HEK293 (cell line): ENCODE measurements at regions not wholly inside any gene's neighbourhood (a gene's known extent, or its start where the extent isn't known, plus 50 kb on each side); places are given as distances from the start of the nearest gene placed in this dataset.

Experiments
- CTCF ChIA-PET: fragments of 350-600 bp; formaldehyde crosslinking; extraction: SDS; loops from one replicate; lab custom pipeline; 2021; ENCODE audit warnings: antibody characterized with exemption; lab: Yijun Ruan, JAX
- POLR2A ChIA-PET: fragments of 300-600 bp; formaldehyde crosslinking; extraction: SDS; loops from one replicate; lab custom pipeline; 2020; ENCODE audit warnings: antibody characterized with exemption, inconsistent platforms; lab: Yijun Ruan, JAX
- H3K27ac ChIP-seq: fragments of 200-500 bp; sonication (Bioruptor generic); 2 replicates; pipeline ENCODE4 v1.5.1; 2014; ENCODE audit warnings: low read depth, low read length, control low read depth, inconsistent platforms; ENCODE audit errors: extremely low read depth
- H3K36me3 ChIP-seq, 2 experiments: fragments of 200-500 bp in 1 of 2; sonication (Bioruptor generic) in 1 of 2; 1 replicate in 1 of 2; 2 replicates in 1 of 2; pipeline ENCODE4 v1.5.1; 2014 to 2017; ENCODE audit warnings: inconsistent platforms in 2 of 2, low read length in 2 of 2; ENCODE audit not compliant: control insufficient read depth in 2 of 2, insufficient read depth in 1 of 2
- H3K4me1 ChIP-seq: fragments of 200-500 bp; sonication (Bioruptor generic); 2 replicates; pipeline ENCODE4 v1.5.1; 2014; ENCODE audit warnings: mild to moderate bottlenecking, low read length, inconsistent platforms; ENCODE audit not compliant: control insufficient read depth, insufficient read depth
- H3K4me3 ChIP-seq: 2 replicates; pipeline ENCODE4 v1.5.1; 2011; ENCODE audit warnings: low read depth, mild to moderate bottlenecking, control low read depth, low read length, moderate library complexity
- H3K9me3 ChIP-seq: fragments of 200-500 bp; sonication (Bioruptor generic); 2 replicates; pipeline ENCODE4 v1.5.1; 2014; ENCODE audit warnings: low read depth, low read length, inconsistent platforms; ENCODE audit not compliant: control insufficient read depth, insufficient read depth
- FEZF1 ChIP-seq: fragments of 450-650 bp; formaldehyde crosslinking; IDR thresholded peaks from 2 replicates; pipeline ENCODE4 v1.5.1; 2016; ENCODE audit warnings: missing biosample characterization, missing genetic modification characterization
- GLIS1 ChIP-seq: fragments of 450-650 bp; formaldehyde crosslinking; IDR thresholded peaks from 2 replicates; pipeline ENCODE4 v1.5.1; 2016; ENCODE audit warnings: missing biosample characterization, missing genetic modification characterization
- SCRT2 ChIP-seq: fragments of 450-650 bp; formaldehyde crosslinking; IDR thresholded peaks from 2 replicates; pipeline ENCODE4 v1.5.1; 2016; ENCODE audit warnings: missing biosample characterization, missing genetic modification characterization
- YY2 ChIP-seq: fragments of 450-650 bp; formaldehyde crosslinking; IDR thresholded peaks from 2 replicates; pipeline ENCODE4 v1.5.1; 2016; ENCODE audit warnings: missing biosample characterization, missing genetic modification characterization
- ZNF121 ChIP-seq: fragments of 450-650 bp; formaldehyde crosslinking; IDR thresholded peaks from 2 replicates; pipeline ENCODE4 v1.5.1; 2016; ENCODE audit warnings: missing biosample characterization, missing genetic modification characterization
- ZNF426 ChIP-seq: fragments of 450-650 bp; formaldehyde crosslinking; IDR thresholded peaks from 2 replicates; pipeline ENCODE4 v1.5.1; 2017; ENCODE audit warnings: missing biosample characterization, missing genetic modification characterization, mild to moderate bottlenecking, inconsistent platforms, moderate library complexity
- ZNF658 ChIP-seq: fragments of 450-650 bp; formaldehyde crosslinking; IDR thresholded peaks from 2 replicates; pipeline ENCODE4; 2016; ENCODE audit warnings: missing biosample characterization, missing genetic modification characterization
- ZNF792 ChIP-seq: fragments of 450-650 bp; formaldehyde crosslinking; IDR thresholded peaks from 2 replicates; pipeline ENCODE4 v1.5.1; 2016; ENCODE audit warnings: missing biosample characterization, missing genetic modification characterization
- ZNF830 ChIP-seq: fragments of 450-650 bp; IDR thresholded peaks from 2 replicates; pipeline ENCODE4 v1.5.0; 2018; ENCODE audit warnings: missing biosample characterization, missing genetic modification characterization, low read depth, mild to moderate bottlenecking, moderate library complexity
- TF ChIP-seq, protein P1 (sequence below): fragments of 450-650 bp; formaldehyde crosslinking; IDR thresholded peaks from 2 replicates; pipeline ENCODE4 v1.5.1; 2016; ENCODE audit warnings: missing biosample characterization, missing genetic modification characterization, borderline replicate concordance
- TF ChIP-seq, protein P2 (sequence below): fragments of 450-650 bp; formaldehyde crosslinking; IDR thresholded peaks from 2 replicates; pipeline ENCODE4 v1.5.1; 2016; ENCODE audit warnings: missing biosample characterization, missing genetic modification characterization
- TF ChIP-seq, protein P3 (sequence below): fragments of 450-650 bp; formaldehyde crosslinking; IDR thresholded peaks from 2 replicates; pipeline ENCODE4 v1.5.1; 2016; ENCODE audit warnings: missing biosample characterization, missing genetic modification characterization
- TF ChIP-seq, protein P4 (sequence below): fragments of 450-650 bp; formaldehyde crosslinking; IDR thresholded peaks from 2 replicates; pipeline ENCODE4 v1.5.1; 2016; ENCODE audit warnings: missing biosample characterization, missing genetic modification characterization
- TF ChIP-seq, protein P5 (sequence below): fragments of 450-650 bp; formaldehyde crosslinking; IDR thresholded peaks from 2 replicates; pipeline ENCODE4 v1.5.1; 2016; ENCODE audit warnings: missing biosample characterization, missing genetic modification characterization

DNA sequence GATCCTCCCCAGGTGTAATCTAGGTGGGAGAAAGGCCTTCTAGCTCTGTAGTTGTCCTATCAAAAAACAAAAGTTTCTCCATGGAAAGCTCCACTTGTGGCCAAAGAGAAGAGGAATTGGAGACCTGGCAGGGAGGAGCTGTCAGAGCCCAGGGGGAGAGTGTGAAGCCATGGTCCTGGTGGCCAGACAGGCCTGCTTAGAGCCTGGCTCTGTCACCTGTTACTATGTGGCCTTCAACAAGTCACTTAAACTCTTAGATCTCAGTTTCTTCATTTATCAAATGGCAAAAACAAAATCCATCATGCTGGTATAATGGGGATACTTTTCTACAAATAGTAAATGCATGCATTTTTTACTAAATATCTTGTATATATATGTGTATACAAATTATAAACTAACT, 59.0 kb upstream of the NFE2L3 start:
- no peaks in the 10 kb centered on the region for H3K9me3 ChIP-seq
- TF ChIP-seq ZNF792 (tag by site-specific recombination): no peak
- 0 out of 2 replicates have a peak, but pooled peaks have one; percentile 45 for TF ChIP-seq SCRT2 (tag by site-specific recombination)
- ChIA-PET CTCF (interaction anchor here (0.6 to 5.7 kb wide), 10 partner anchors 9 to 646 kb away, joined by 3 to 68 read pairs (median 4); no protein-coding TSS in a partner anchor), POLR2A (interaction anchor here (0.9 to 1.5 kb wide), 3 partner anchors 95 to 107 kb away, joined by 3 to 5 read pairs (median 4); partner anchors contain the start of gene HNRNPA2B1)
- no peaks in the 10 kb centered on the region for H3K4me1 ChIP-seq
- H3K27ac ChIP-seq: no peak overlapping the region
- H3K4me3 ChIP-seq: no peak overlapping the region
- no peaks in the 10 kb centered on the region for H3K36me3 ChIP-seq

DNA sequence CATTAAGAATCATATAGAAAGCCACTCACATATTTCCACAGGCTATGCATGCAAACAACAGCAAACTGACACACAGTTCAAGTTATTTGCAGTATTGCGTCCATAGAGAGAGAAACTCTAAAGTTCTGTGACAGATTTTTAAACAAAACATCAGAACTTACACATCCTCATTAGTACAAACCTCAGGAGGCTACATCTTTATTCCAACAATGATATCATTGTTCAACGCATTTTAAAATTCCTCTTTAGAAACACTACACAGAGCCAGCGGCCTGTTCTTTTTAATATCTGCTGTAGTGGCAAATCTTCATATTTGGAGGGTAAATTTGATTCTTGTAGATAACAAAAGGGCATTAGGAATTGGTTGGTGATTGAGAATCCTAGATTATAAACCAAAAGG, 55.9 kb upstream of the NFE2L3 start:
- Histone ChIP-seq H3K27ac (no peak overlapping the region), H3K4me1 (no peaks in the 10 kb centered on the region), H3K36me3 (no peaks in the 10 kb centered on the region), H3K9me3 (no peaks in the 10 kb centered on the region), H3K4me3 (no peak overlapping the region)
- ChIA-PET CTCF (no interaction called here), POLR2A (no interaction called here)
- TF ChIP-seq, protein P1, sequence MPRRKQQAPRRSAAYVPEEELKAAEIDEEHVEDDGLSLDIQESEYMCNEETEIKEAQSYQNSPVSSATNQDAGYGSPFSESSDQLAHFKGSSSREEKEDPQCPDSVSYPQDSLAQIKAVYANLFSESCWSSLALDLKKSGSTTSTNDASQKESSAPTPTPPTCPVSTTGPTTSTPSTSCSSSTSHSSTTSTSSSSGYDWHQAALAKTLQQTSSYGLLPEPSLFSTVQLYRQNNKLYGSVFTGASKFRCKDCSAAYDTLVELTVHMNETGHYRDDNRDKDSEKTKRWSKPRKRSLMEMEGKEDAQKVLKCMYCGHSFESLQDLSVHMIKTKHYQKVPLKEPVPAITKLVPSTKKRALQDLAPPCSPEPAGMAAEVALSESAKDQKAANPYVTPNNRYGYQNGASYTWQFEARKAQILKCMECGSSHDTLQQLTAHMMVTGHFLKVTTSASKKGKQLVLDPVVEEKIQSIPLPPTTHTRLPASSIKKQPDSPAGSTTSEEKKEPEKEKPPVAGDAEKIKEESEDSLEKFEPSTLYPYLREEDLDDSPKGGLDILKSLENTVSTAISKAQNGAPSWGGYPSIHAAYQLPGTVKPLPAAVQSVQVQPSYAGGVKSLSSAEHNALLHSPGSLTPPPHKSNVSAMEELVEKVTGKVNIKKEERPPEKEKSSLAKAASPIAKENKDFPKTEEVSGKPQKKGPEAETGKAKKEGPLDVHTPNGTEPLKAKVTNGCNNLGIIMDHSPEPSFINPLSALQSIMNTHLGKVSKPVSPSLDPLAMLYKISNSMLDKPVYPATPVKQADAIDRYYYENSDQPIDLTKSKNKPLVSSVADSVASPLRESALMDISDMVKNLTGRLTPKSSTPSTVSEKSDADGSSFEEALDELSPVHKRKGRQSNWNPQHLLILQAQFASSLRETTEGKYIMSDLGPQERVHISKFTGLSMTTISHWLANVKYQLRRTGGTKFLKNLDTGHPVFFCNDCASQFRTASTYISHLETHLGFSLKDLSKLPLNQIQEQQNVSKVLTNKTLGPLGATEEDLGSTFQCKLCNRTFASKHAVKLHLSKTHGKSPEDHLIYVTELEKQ (tag by site-specific recombination): no peak
- no peak for TF ChIP-seq GLIS1 (tag by site-specific recombination)
- no peak for TF ChIP-seq ZNF830 (tag by site-specific recombination)
- no peak for TF ChIP-seq ZNF426 (tag by site-specific recombination)
- no peak for TF ChIP-seq YY2
- TF ChIP-seq ZNF121 (tag by site-specific recombination): no peak
- TF ChIP-seq, protein P2, sequence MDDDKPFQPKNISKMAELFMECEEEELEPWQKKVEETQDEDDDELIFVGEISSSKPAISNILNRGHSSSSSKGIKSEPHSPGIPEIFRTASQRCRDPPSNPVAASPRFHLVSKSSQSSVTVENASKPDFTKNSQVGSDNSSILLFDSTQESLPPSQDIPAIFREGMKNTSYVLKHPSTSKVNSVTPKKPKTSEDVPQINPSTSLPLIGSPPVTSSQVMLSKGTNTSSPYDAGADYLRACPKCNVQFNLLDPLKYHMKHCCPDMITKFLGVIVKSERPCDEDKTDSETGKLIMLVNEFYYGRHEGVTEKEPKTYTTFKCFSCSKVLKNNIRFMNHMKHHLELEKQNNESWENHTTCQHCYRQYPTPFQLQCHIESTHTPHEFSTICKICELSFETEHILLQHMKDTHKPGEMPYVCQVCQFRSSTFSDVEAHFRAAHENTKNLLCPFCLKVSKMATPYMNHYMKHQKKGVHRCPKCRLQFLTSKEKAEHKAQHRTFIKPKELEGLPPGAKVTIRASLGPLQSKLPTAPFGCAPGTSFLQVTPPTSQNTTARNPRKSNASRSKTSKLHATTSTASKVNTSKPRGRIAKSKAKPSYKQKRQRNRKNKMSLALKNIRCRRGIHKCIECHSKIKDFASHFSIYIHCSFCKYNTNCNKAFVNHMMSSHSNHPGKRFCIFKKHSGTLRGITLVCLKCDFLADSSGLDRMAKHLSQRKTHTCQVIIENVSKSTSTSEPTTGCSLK (tag by site-specific recombination): no peak
- TF ChIP-seq, protein P3, sequence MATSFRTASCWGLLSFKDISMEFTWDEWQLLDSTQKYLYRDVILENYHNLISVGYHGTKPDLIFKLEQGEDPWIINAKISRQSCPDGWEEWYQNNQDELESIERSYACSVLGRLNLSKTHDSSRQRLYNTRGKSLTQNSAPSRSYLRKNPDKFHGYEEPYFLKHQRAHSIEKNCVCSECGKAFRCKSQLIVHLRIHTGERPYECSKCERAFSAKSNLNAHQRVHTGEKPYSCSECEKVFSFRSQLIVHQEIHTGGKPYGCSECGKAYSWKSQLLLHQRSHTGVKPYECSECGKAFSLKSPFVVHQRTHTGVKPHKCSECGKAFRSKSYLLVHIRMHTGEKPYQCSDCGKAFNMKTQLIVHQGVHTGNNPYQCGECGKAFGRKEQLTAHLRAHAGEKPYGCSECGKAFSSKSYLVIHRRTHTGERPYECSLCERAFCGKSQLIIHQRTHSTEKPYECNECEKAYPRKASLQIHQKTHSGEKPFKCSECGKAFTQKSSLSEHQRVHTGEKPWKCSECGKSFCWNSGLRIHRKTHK: no peak

DNA sequence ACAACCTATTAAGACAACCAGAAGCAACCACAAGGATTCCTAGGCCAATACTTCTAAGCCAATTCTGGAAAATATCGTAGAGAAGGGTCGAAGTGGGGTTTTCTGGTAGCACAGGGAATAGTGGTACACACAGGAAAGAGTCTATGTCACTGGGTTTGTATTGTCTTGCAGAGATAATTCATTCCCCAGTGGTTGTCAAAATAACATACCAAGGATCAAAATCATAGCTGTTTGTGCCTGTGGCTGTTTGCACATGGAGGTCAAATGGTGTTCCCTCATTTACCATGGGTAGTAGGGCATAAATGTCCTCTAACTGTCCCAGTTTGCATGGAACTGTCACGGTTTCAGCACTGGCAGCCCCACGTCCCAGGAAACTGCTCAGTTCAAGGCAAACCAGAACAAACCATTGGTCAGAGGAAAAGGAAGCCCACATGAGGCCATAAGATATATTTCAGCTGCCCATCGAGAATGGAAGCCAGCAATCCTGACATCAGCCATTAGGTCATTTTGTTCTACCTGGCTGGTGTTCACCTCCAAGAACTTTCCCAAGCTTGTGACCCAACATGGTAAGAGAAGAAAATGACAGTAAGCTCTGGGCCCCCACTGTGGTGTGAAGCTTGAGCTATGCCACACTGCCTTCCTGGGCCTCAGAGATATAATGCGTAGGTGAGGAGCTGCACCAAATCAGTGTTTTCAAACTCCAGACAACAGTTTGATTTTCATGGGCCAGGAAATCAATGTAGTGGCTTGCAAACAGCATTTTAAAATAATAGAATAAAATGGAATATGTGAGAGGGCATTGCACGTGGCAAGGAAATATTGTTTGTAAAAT, 53.9 kb upstream of the NFE2L3 start:
- ChIA-PET CTCF (interaction anchor here (1.6 kb wide), 1 partner anchor 8 kb away, joined by 3 read pairs; no protein-coding TSS in a partner anchor), POLR2A (interaction anchor here (0.6 kb wide), 1 partner anchor 13 kb away, joined by 5 read pairs; no protein-coding TSS in a partner anchor)
- Histone ChIP-seq H3K4me1 (no peaks in the 10 kb centered on the region), H3K4me3 (no peak overlapping the region), H3K9me3 (no peaks in the 10 kb centered on the region), H3K27ac (no peak overlapping the region), H3K36me3 (no peaks in the 10 kb centered on the region)
- TF ChIP-seq ZNF658 (tag by site-specific recombination): no peak
- TF ChIP-seq, protein P4, sequence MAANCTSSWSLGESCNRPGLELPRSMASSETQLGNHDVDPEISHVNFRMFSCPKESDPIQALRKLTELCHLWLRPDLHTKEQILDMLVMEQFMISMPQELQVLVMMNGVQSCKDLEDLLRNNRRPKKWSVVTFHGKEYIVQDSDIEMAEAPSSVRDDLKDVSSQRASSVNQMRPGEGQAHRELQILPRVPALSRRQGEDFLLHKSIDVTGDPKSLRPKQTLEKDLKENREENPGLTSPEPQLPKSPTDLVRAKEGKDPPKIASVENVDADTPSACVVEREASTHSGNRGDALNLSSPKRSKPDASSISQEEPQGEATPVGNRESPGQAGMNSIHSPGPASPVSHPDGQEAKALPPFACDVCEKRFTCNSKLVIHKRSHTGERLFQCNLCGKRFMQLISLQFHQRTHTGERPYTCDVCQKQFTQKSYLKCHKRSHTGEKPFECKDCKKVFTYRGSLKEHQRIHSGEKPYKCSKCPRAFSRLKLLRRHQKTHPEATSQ (tag by site-specific recombination): no peak
- TF ChIP-seq, protein P5, sequence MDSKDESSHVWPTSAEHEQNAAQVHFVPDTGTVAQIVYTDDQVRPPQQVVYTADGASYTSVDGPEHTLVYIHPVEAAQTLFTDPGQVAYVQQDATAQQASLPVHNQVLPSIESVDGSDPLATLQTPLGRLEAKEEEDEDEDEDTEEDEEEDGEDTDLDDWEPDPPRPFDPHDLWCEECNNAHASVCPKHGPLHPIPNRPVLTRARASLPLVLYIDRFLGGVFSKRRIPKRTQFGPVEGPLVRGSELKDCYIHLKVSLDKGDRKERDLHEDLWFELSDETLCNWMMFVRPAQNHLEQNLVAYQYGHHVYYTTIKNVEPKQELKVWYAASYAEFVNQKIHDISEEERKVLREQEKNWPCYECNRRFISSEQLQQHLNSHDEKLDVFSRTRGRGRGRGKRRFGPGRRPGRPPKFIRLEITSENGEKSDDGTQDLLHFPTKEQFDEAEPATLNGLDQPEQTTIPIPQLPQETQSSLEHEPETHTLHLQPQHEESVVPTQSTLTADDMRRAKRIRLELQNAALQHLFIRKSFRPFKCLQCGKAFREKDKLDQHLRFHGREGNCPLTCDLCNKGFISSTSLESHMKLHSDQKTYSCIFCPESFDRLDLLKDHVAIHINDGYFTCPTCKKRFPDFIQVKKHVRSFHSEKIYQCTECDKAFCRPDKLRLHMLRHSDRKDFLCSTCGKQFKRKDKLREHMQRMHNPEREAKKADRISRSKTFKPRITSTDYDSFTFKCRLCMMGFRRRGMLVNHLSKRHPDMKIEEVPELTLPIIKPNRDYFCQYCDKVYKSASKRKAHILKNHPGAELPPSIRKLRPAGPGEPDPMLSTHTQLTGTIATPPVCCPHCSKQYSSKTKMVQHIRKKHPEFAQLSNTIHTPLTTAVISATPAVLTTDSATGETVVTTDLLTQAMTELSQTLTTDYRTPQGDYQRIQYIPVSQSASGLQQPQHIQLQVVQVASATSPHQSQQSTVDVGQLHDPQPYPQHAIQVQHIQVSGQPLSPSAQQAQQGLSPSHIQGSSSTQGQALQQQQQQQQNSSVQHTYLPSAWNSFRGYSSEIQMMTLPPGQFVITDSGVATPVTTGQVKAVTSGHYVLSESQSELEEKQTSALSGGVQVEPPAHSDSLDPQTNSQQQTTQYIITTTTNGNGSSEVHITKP (tag by site-specific recombination): peak; percentile 97
- peak; percentile 9; the same call in 1 of the 2 replicates for TF ChIP-seq FEZF1 (tag by site-specific recombination)
